Neural progenitor cell (in vitro differentiated cells): ENCODE measurements at regions not wholly inside any gene's neighbourhood (a gene's known extent, or its start where the extent isn't known, plus 50 kb on each side); places are given as distances from the start of the nearest gene placed in this dataset.

Experiments
- DNase-seq: peaks from one replicate; pipeline ENCODE4 v3.0.0-alpha.2; 2016; ENCODE audit warnings: low spot score
- H2AFZ ChIP-seq: fragments of 200-600 bp; sonication (generic); replicated peaks from 2 replicates; pipeline ENCODE4 v1.6.1; 2016; ENCODE audit warnings: antibody characterized with exemption
- H3F3A ChIP-seq: fragments of 200-600 bp; sonication (generic); 2 replicates; pipeline ENCODE4 v1.6.1; 2016; ENCODE audit warnings: antibody characterized with exemption, low read depth
- H3K27ac ChIP-seq: fragments of 200-600 bp; sonication (generic); 2 replicates; pipeline ENCODE4 v1.5.1; 2016; ENCODE audit warnings: mild to moderate bottlenecking
- H3K27me3 ChIP-seq: fragments of 200-600 bp; sonication (generic); 2 replicates; pipeline ENCODE4 v1.6.1; 2016; ENCODE audit warnings: mild to moderate bottlenecking, moderate library complexity
- H3K36me3 ChIP-seq: fragments of 200-600 bp; sonication (generic); 2 replicates; pipeline ENCODE4 v1.5.1; 2016
- H3K4me1 ChIP-seq: fragments of 200-600 bp; sonication (generic); 2 replicates; pipeline ENCODE4 v1.6.1; 2016; ENCODE audit warnings: mixed run types
- H3K4me2 ChIP-seq: fragments of 200-600 bp; sonication (generic); 2 replicates; pipeline ENCODE4 v1.6.1; 2016
- H3K4me3 ChIP-seq: fragments of 200-600 bp; sonication (generic); 2 replicates; pipeline ENCODE4 v1.5.1; 2016
- H3K79me2 ChIP-seq: fragments of 200-600 bp; sonication (generic); 2 replicates; pipeline ENCODE4 v1.6.1; 2016; ENCODE audit warnings: low read depth
- H3K9ac ChIP-seq: fragments of 200-600 bp; sonication (generic); 2 replicates; pipeline ENCODE4 v1.6.1; 2016
- H3K9me3 ChIP-seq: fragments of 200-600 bp; sonication (generic); 2 replicates; pipeline ENCODE4 v1.5.1; 2016; ENCODE audit warnings: low read depth
- H4K20me1 ChIP-seq: fragments of 200-600 bp; sonication (generic); 2 replicates; pipeline ENCODE4 v1.6.1; 2016; ENCODE audit warnings: low read depth
- H3K27ac Mint-ChIP-seq: 3 replicates; pipeline ENCODE4 v1.8.0; 2021; ENCODE audit warnings: mixed read lengths
- H3K27me3 Mint-ChIP-seq: 2 replicates; pipeline ENCODE4 v1.8.0; 2022; ENCODE audit warnings: low read depth, mild to moderate bottlenecking, inconsistent platforms, moderate library complexity, mixed read lengths; ENCODE audit not compliant: insufficient read depth
- H3K36me3 Mint-ChIP-seq: 3 replicates; pipeline ENCODE4 v1.8.0; 2021; ENCODE audit warnings: mixed read lengths
- H3K4me1 Mint-ChIP-seq: 3 replicates; pipeline ENCODE4 v1.8.0; 2021; ENCODE audit warnings: mixed read lengths
- H3K4me3 Mint-ChIP-seq: 3 replicates; pipeline ENCODE4 v1.8.0; 2021; ENCODE audit warnings: mild to moderate bottlenecking, moderate library complexity, mixed read lengths
- H3K9me3 Mint-ChIP-seq: 3 replicates; pipeline ENCODE4 v1.8.0; 2020; ENCODE audit warnings: mixed read lengths
- CTCF ChIP-seq: fragments of 200-600 bp; sonication (generic); IDR thresholded peaks from 2 replicates; pipeline ENCODE4 v1.5.1; 2017; ENCODE audit warnings: antibody characterized with exemption, mild to moderate bottlenecking
- EZH2 ChIP-seq: fragments of 200-600 bp; sonication (generic); IDR thresholded peaks from 2 replicates; pipeline ENCODE4 v1.6.1; 2017; ENCODE audit warnings: antibody characterized with exemption, mild to moderate bottlenecking, moderate library complexity
- EZH2phosphoT487 ChIP-seq: fragments of 200-600 bp; sonication (generic); IDR thresholded peaks from 2 replicates; pipeline ENCODE4 v1.6.1; 2017; ENCODE audit warnings: antibody characterized with exemption

- no peaks in the 10 kb centered on the region for H3K4me1 ChIP-seq
- Mint-ChIP-seq H3K36me3 (no peaks in the 10 kb centered on the region), H3K27ac (no peak overlapping the region), H3K4me3 (no peak overlapping the region), H3K27me3 (no peaks in the 10 kb centered on the region), H3K4me1 (no peaks in the 10 kb centered on the region), H3K9me3 (peaks cover 15% of the 10 kb centered on the region)
- H3K9ac ChIP-seq: no peak overlapping the region
- TF ChIP-seq EZH2phosphoT487 (no peak), EZH2 (no peak), CTCF (no peak)
- H3K79me2 ChIP-seq: no peaks in the 10 kb centered on the region
- no peaks in the 10 kb centered on the region for H3K36me3 ChIP-seq
- H4K20me1 ChIP-seq: no peaks in the 10 kb centered on the region
- no peak overlapping the region for H3K4me3 ChIP-seq
- no peaks in the 10 kb centered on the region for H3F3A ChIP-seq
- no peaks in the 10 kb centered on the region for H3K27me3 ChIP-seq
- DNase-seq: no peak
- no peaks in the 10 kb centered on the region for H3K9me3 ChIP-seq
- no peak overlapping the region for H2AFZ ChIP-seq
- H3K27ac ChIP-seq: no peak overlapping the region
- H3K4me2 ChIP-seq: no peak overlapping the region
Measured at GRCh38 chr4:108488865-108489264, 131.5 kb upstream of the RPL34 start.

- H3K27me3 Mint-ChIP-seq: no peaks in the 10 kb centered on the region
- no peak overlapping the region for H3K27ac Mint-ChIP-seq
- no peaks in the 10 kb centered on the region for H3K27me3 ChIP-seq
- H3K4me2 ChIP-seq: no peak overlapping the region
- H4K20me1 ChIP-seq: no peaks in the 10 kb centered on the region
- H3K4me3 Mint-ChIP-seq: no peak overlapping the region
- H3K9me3 Mint-ChIP-seq: no peaks in the 10 kb centered on the region
- no peak overlapping the region for H2AFZ ChIP-seq
- H3K4me1 Mint-ChIP-seq: no peaks in the 10 kb centered on the region
- no peaks in the 10 kb centered on the region for H3K4me1 ChIP-seq
- no peak overlapping the region for H3K9ac ChIP-seq
- no peaks in the 10 kb centered on the region for H3K9me3 ChIP-seq
- H3K36me3 Mint-ChIP-seq: no peaks in the 10 kb centered on the region
- no peak overlapping the region for H3K4me3 ChIP-seq
- no peaks in the 10 kb centered on the region for H3K36me3 ChIP-seq
- TF ChIP-seq CTCF: no peak
- no peak for TF ChIP-seq EZH2
- no peak for TF ChIP-seq EZH2phosphoT487
- H3F3A ChIP-seq: no peaks in the 10 kb centered on the region
- no peaks in the 10 kb centered on the region for H3K79me2 ChIP-seq
- DNase-seq: no peak
- H3K27ac ChIP-seq: no peak overlapping the region
Measured at GRCh38 chr4:108486046-108486445, 134.3 kb upstream of the RPL34 start.

GRCh38 chr4:108484187-108484586 is 136.2 kb upstream of the RPL34 start:
- no peaks in the 10 kb centered on the region for H3K9me3 Mint-ChIP-seq
- H3K36me3 Mint-ChIP-seq: no peaks in the 10 kb centered on the region
- H3K4me1 Mint-ChIP-seq: no peaks in the 10 kb centered on the region
- Histone ChIP-seq H3K36me3 (no peaks in the 10 kb centered on the region), H3K79me2 (no peaks in the 10 kb centered on the region), H3K4me1 (no peaks in the 10 kb centered on the region), H3K4me2 (no peak overlapping the region), H2AFZ (no peak overlapping the region), H3K9ac (no peak overlapping the region), H3K27ac (no peak overlapping the region), H3K4me3 (no peak overlapping the region), H3K9me3 (no peaks in the 10 kb centered on the region), H3K27me3 (no peaks in the 10 kb centered on the region), H3F3A (no peaks in the 10 kb centered on the region), H4K20me1 (no peaks in the 10 kb centered on the region)
- DNase-seq: no peak
- TF ChIP-seq EZH2phosphoT487 (no peak), EZH2 (no peak), CTCF (no peak)
- no peaks in the 10 kb centered on the region for H3K27me3 Mint-ChIP-seq
- H3K27ac Mint-ChIP-seq: no peak overlapping the region
- H3K4me3 Mint-ChIP-seq: no peak overlapping the region

GRCh38 chr4:108483650-108484049 is 136.7 kb upstream of the RPL34 start:
- no peaks in the 10 kb centered on the region for H3K9me3 Mint-ChIP-seq
- no peak overlapping the region for H2AFZ ChIP-seq
- H3K27ac Mint-ChIP-seq: no peak overlapping the region

More at GRCh38 chr4:108483650-108484049, 136.7 kb upstream of the RPL34 start:
- H3K4me1 Mint-ChIP-seq: no peaks in the 10 kb centered on the region
- H3K4me3 Mint-ChIP-seq: no peak overlapping the region
- H3K79me2 ChIP-seq: no peaks in the 10 kb centered on the region
- H3K4me1 ChIP-seq: no peaks in the 10 kb centered on the region
- H3K4me3 ChIP-seq: no peak overlapping the region
- H3K27me3 ChIP-seq: no peaks in the 10 kb centered on the region
- no peak for DNase-seq
- no peaks in the 10 kb centered on the region for H4K20me1 ChIP-seq
- no peaks in the 10 kb centered on the region for H3K9me3 ChIP-seq
- no peaks in the 10 kb centered on the region for H3K36me3 Mint-ChIP-seq
- no peaks in the 10 kb centered on the region for H3K27me3 Mint-ChIP-seq
- TF ChIP-seq EZH2: no peak
- TF ChIP-seq EZH2phosphoT487: no peak
- H3K27ac ChIP-seq: no peak overlapping the region
- no peaks in the 10 kb centered on the region for H3K36me3 ChIP-seq
- H3F3A ChIP-seq: no peaks in the 10 kb centered on the region
- H3K9ac ChIP-seq: no peak overlapping the region
- H3K4me2 ChIP-seq: no peak overlapping the region
